Right hindlimb (tissue), 1 donor: ENCODE measurements at regions not wholly inside any gene's neighbourhood (a gene's known extent, or its start where the extent isn't known, plus 50 kb on each side); places are given as distances from the start of the nearest gene placed in this dataset.
"Not testable (repeated sequence)": the region's sequence is repeated elsewhere in the genome, so short reads cannot be mapped to it uniquely, and the experiment has no call there.

Experiments
- DNase-seq: peaks from one replicate; pipeline ENCODE4 v3.0.0-alpha.2; 2018

DNA sequence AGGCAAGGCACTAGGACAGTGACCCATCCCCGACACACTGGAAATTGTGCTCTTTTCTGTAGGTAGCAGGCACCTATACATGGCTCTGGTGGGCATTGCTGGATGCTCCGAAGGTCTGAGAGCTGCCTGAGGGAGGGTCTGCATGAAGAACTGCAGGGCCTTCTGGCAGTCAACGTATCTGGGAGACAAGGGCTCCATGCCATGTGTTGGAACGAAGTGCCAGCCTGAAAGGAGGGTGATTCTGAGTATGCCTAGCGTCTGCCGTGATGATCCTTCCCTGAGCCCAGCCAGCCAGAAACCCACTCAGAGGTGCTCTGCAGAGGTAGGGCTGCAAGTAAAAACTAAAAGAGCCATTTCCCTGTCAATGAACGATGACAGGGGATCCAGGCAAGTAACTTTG, 453.2 kb downstream of the MED10 start:
- no peak for DNase-seq

DNA sequence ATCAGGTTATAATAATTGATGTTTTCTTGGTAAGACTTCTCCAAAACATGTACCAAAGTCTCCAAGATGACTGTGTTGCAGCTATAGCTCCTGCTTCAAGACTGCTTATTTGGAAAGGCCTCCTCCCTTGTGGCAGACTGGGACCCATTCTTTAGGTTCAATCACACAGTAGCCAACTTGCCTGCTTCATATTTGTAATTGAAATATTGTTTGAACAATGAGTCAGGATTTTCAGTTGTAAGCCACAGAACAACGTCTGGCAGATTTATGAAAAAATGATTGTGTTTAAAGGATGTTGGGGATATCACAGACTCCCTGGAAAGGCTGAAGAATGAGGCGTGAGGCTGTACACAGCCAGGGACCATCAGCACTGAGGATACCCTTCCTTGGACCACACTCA, 458.9 kb downstream of the MED10 start:
- DNase-seq, result no peak

DNA sequence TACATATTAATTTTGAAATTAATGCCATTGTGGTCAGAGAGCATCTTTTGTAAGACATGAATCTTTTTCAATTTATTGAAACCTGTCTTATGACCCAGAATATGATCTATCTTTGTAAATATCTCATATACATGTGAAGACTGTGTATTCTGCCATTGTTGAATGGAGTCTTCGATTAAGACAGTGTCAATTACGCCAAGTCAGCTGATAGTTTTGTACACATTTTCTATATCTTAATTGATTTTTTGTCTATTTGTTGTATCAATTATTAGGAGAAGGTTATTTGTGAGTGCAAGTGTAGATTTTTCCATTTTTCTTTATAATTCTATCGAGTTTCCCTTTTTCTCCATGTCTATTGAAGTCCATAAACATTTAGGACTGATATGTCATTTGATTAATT, 471.6 kb downstream of the MED10 start:
- no peak for DNase-seq

DNA sequence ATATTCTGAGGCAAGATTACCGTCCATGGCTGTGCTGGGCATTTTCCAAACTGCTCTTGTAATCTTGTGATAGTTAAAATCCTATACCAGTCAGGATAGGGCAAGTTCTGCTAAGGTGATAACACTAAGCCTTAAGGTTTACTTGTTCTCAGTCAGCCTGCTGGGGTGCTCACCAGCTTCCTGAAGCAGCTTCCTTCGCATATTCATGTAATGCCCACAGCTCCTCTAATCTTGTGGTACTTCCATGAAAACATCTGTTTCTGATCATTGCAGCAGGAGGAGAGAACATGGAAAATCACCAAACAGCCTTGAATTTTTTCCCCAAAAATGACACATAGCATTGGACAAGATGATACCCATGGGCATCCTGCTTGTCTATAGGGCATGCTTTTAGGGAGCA, 473.2 kb downstream of the MED10 start:
- no peak for DNase-seq

DNA sequence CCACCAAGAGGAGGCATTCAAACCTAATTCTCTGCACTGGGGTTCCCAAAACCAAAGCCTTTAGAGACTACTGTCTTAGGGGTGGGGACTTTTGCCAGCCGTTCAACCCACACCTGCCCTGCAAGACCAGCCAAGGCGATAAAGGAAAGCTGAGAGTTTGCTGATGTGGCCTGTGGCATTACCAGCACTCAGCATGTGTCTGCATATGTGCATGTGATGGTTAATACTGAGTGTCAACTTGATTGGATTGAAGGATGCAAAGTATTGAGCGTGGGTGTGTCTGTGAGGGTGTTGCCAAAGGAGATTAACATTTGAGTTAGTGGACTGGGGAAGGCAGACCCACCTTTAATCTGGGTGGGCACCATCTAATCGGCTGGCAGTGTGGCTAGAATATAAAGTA, 474.2 kb downstream of the MED10 start:
- DNase-seq, result no peak

DNA sequence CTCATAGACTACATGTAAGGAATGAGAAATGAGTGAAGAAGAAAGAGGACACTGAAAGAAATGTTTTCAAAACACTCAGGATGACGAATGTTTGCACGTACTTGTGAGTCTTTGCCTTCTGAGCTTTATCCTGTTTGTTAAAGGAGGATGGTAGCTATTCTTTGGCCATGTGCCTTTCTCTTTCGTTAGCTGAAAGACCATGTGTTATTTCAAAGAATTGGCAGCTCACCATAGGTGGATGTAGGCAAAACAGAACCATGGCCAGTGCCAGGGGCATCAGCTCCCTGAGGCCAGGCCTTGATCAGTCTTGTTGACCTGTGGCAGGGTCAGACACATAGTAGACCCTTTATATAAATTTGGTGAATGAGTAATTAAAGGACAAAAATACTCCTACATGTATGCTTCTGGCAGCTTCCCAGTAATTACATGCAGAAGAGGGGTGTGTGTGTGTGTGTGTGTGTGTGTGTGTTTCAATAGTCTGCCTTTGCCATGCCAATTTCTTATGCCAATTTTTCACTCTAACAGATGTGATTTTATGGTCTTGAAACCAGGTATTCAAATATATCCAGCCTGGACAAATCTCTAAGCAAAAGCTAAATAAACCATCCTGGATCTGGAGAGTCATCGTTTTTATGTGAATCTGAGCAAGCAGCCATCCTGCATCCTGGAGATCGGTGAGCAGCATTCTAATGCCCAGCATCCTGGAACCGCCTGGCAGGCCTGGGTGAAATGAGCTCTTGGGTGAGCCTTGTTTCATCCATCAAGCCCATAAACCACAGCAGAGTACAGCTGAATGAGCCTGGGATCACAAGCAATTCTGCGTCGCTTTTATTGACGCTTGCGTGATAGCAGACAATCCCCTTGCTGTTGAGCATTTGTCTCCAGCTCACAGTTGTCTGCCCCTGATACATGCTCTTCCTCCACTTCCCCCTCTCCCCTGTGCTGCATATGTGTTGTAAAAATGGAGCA, 475.4 kb downstream of the MED10 start:
- no peak for DNase-seq

DNA sequence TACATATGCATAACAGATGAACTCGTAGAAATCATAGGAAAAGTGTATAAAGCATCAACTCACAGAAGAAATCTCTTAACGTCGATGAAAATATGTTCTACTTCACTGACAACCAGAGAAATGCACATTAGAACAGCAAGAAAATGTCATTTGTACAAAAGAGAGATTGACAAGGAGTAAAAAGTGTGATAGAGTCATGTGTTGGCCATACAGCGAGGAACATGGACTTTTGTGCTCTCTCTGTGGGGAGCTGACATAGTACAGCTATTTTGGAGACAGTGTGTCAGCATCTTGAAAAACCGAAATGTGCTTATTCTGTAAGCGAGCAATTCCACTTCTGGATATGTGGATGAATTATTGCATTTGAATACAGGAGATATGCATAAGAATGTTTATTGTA, 477.9 kb downstream of the ICE1 start:
- DNase-seq, result no peak

DNA sequence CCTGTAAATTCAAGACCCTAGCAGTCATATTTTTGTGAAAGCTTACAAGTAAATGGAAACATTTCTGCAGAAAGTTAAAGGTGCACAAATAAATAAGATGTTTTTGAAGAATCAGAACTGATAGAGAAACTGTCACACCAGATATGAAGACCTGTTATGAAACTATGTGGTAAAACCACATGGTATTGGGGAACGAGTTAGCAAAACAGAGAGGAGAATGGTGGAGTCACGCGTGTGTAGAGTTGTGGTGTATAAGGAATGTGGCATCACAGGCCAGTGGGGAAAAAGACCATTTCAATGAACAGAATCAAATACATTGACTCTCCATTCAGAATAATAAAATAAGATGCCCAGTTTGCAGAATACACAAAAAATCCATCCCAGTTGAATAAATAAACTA, 477.2 kb downstream of the ICE1 start:
- no peak for DNase-seq

DNA sequence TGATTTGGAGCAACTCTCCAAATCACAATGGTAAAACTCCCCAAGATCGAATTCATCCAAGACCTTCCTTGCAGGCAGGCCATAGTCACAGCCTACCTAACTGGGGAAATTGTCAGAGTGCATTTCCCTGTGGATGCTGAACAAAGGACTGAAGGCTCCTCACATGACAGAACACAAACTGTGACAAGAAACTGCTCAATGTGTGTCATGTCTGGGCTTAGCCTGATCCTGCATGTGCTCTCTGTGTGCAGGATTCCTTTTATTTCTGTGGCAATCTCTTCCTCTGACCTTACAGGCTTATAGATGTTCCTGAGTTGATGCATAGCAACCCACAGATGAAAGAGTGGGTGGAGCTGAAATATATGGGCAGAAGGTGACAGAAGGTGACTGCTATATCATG, 465.8 kb downstream of the ICE1 start:
- DNase-seq, result no peak

DNA sequence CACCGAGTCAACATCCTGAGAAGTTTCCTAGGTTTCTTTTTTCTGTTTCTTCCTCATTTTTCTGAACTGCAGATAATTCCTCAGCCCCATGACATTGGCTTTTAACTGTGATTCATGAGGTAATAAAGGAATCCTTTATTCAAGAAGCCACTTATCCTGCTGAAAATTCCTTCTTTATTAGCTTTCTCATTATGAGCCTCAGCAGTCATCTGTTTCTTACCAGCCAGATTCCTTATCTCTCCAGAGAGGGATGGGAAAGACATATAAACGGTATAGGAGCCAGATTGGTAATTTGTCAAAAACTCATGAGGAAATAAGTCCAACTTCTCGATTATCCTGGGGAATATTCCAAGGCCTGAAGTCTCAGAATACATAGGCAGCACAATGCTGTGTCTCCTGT, 465.4 kb downstream of the ICE1 start:
- DNase-seq, result no peak

DNA sequence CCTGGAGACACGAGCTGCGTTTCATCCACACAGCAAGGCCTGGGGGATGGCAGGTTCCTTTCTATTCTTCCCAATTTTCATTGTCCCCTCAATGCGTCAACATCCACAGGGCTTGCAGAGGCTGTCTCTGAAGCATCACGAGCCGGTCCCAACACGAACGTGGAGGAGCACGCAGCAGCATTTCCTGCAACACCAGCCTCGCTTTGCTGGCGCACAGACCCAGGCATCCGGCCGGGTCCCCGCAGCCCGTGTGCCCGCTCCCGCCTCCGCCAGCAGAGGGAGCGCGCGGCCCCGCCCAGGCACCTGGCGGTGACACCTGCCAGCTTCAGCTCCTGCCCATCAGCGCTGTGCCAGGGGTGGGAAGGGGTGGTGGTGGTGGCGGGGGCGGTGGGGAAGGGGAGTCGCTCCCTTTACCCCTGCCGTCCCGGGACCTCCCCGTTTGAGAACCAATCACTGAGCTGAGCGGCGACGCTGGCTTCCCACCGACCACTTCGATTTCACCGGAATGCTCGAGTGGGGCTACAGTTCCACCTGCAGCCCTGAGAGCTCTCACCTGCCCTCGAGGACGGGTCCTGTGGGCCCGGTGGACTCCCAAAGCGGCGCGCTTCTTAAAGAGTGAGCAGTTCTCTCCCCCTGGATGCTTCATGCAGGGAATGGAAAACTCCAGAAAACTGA, 464.5 kb downstream of the ICE1 start:
- DNase-seq, result no peak

DNA sequence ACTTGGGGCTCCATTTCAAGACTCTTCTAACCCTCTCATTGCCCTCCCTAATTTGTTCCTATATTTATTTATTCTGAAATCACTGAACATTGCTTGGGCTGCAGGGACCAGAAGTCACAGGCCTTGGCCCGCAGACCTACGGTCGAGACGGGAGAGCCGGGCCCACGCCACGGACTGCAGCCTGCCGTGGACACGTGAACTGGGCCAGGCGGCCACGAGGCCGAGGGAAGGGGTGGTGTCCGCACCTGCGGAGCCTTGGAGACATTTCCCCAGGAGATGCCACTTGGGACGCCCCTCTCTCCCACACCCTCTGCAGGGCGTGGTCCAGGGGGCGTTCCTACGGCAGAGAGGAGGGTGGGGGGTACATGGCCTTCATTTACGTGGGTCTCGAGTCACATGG, 463.9 kb downstream of the ICE1 start:
- DNase-seq, result no peak

DNA sequence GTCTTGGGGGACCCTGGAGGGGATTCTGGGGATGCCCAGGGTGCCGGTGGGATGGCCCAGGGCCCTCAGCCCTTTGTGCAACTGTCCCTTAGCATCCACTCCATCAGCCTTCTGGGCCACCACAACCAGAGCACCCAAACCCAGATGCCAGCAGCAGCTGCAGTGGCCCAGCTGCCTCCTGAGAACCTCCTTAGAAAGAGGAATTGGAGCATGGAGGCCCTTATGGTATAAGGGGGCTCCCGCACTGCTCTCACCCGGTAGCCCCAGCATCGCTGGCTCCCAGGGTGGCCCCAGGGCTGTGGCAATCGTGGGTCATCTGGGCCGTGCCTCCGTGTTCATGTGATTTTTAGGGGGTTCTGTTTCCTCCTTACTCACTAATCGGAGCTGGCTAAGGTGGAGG, 463.3 kb downstream of the ICE1 start:
- DNase-seq, result no peak

DNA sequence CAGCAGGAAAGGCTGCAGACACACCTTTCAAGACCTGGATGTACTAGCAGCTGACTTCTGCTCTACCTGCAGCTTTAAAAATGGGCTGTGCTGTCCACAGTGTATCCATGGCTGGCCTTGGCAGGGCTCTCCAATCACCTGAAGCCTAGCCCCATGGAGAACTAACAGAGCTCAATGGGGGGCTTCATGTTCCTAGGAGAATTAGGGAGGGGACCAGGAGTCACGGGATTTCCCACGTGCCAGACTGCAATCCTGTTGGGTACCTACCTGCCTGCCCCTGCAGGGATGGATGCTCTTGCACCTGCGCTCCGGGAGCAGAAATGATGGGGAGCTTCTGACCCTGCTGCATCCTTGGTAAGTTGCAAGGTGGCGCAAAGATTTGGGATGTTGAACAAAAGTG, 462.1 kb downstream of the ICE1 start:
- no peak for DNase-seq

DNA sequence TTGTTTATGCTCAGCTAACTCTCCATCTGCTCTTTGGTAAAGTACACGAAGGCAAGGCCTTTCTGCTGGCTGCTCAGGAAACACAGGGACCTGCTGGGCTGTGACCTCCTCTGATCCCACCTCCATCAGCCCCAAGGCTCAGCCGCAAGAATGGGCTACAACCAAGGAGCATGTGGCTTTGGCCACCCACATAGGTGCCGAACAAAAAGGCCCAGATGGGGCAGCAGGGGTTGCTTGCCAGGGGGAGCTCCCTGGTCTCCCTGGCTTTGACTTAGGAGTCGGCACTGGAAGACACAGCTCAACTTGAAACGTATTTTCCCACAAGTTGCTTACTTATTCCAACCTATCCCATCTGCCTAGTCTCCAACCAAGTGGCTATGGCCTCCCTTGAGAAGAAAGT, 461.1 kb downstream of the ICE1 start:
- DNase-seq, result no peak

DNA sequence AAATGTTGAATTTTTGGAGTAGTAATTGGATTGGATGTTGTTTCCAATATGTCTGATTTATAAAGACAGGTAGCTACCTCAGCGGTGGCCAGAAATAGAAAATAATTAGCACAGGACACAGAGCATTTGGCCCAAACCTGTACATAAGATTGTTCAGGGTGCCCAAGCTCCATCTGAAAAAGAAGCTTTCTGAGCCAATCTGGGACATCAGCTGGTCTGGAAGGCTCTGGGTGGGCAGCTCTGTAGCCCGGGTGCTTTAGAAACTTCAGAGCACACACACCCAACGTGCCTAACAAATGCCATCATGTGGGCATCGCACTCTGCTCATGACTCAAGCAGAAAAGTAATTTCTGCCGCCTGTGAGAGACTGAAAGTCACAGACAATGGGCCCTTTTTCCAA, 460.7 kb downstream of the ICE1 start:
- DNase-seq, result no peak

DNA sequence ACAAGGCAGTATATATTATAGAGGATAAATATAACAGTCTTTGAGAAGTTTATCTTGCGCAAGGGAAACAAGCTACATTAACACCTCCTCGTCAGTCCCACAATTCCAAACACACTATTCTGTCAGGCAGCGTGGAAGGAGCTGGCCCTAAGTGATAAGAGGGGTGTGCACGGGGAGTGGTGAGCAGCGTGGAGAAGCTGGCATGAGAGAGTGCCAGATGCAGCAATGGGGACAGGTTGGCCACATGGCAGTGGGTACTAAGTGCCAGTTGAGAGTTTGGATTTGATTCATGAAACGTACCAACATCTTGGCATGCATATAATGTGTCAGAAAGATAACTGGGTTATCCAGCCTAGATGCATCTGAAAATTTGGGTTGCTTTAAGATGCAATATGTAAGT, 460.2 kb downstream of the ICE1 start:
- no peak for DNase-seq

DNA sequence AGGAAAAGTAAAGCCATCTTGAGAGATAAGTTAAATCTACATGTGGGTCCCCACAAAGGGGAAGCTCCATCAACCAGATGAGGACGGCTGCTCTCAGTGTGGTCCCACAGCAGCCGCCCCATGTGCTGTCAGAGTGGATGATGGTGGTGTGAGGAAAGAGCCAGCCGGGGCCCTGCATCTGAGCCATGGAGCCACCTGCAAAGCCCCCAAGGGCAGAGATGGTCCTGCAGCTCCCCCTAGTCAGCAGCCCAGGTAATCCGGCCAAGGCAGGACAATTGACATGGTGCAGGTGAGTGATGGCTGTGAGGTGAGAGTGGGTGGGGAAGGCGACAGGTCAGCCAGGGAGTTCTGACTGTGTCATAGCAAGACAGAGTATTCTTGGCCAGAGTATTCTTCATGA, 458.8 kb downstream of the ICE1 start:
- no peak for DNase-seq

DNA sequence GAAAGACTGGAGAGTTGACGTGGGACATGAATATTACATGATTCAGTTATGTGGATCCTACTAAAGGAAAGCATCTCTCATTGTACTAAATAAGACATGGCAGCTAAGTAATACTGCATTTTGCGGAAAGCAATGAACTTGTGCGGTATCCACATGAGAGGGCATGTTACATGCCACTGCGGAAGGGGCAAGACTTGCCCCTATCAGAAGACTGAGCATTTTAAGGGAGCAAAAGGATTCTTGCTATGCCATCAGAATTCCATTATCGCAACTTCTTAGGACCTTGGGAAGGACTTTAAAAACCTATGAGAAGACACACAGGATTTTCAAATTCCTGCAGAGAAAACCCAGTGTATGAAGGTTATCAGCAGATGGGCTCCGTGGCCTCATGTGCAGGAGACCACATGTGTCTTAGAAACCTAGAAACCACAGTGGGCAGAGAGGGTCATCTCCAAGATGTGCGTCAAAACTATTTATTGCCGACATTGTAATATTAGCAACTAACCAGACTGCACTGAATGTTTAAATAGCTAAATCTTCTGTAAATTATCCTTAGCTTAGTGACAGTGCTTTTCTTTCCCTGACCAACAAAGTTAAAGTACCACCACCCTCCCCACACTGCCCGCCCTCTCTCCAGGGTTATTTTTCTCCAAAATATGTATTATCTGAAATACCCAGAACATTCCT, 457.7 kb downstream of the ICE1 start:
- DNase-seq, result no peak

DNA sequence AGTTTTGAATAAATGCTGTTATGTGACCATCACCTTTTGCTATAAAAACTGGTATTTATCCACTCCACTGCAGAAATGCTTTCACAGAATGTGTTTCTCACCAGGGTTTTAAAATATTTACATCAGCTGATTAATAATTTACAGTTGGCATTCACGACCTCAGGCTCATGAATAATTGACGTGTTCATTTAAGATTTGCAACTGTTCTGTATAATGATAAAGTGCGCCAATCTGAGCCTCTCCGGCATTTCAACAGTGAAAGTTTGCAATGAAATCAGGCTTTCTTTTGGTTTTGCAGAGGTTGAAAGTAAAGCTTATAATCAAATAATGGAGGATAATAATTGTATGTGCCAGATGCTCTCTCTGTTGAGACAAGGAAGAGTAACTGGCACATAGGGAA, 434.9 kb downstream of the ICE1 start:
- no peak for DNase-seq

DNA sequence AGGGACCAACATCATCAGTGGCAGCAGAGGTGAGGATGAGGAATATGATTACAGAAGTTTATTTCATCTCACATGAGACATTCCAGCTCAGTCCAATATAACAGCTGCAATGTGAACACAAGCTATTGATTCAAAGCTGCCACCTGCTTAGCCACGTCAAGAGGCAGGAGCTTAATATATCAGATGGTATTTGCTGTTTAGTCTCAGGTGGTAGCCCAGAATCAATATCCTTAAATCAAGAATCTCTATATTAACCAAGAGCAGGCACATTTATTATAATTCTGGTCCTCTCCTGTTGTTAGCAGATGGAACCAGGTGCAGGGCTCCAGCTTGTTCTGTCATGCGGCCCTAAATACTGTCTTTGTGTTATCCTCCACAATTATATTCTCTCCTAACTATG, 431.6 kb downstream of the ICE1 start:
- no peak for DNase-seq

DNA sequence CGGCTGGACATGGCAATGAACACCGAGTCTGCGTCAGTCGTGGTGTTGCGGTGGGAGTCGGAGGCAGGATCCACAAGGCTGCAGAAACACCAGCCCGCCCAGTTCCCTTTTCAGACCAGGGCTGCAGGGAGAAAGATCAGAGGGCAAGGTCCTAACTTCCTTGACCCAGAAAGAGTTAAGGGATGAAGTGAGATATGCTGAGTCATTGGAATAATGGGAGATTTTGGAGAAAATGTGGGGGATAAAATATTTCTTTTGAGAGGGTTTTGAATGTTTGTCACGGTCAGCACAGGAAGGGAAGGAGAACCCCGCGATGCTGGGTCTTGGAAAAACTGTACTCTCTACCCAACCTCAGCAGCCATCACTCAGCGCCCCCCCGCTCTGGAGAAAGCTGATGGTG, 416.0 kb downstream of the ICE1 start:
- no peak for DNase-seq

DNA sequence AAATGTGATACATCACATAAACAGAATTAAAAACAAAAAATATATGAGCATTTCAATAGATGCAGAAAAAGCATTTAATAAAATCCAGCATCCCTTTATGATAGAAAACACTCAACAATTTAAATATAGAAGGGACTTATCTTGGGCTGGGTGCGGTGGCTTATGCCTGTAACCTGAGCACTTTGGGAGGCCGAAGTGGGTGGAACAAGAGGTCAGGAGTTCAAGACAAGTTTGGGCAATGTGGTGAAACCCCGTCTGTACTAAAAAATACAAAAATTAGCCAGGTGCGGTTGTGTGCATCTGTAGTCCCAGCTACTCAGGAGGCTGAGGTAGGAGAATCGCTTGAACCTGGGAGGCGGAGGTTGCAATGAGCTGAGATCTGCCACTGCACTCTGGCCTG, 409.1 kb downstream of the ICE1 start:
- DNase-seq, result not testable (repeated sequence)

DNA sequence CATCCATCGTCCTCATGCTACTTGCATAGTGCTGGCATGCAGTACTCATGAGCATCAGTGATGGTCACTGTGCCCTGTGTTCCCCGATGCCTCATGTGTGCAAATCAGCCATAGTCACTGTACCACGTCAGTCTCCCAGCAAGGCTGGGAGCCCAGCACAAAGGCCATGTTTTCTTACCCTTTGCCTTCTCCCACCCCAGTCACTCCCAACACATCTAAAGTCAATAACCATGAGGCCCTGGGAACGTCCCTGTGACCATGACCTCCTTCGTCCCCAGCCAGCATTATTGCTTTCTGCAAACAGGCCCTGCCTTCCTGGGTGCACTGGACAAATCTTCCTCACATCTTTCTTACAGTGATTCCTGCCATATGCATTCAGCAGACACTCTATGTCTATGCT, 406.1 kb downstream of the ICE1 start:
- no peak for DNase-seq
